ENCODE measurements at regions not wholly inside any gene's neighbourhood (a gene's known extent, or its start where the extent isn't known, plus 50 kb on each side); places are given as distances from the start of the nearest gene placed in this dataset.

GRCh38 chr22:27063841-27064240 lies 406.5 kb downstream of the MIAT start:
- Histone ChIP-seq H3K27me3 (ENCODE audit: control insufficient read depth, insufficient read depth, low read length) (no peaks in the 10 kb centered on the region), H3K36me3 (ENCODE audit: control insufficient read depth, insufficient read depth, low read length) (no peaks in the 10 kb centered on the region), H3K4me3 (ENCODE audit: low read depth, low read length) (no peak overlapping the region)
- no peak for DNase-seq (ENCODE audit: low read depth)
- no peak for TF ChIP-seq CTCF (IDR thresholded peaks at IDR 0.05; ENCODE audit: insufficient read depth, low read length, poor library complexity, severe bottlenecking)

GRCh38 chr22:27064386-27064785 lies 407.0 kb downstream of the MIAT start:
- Histone ChIP-seq H3K36me3 (ENCODE audit: control insufficient read depth, insufficient read depth, low read length) (no peaks in the 10 kb centered on the region), H3K27me3 (ENCODE audit: control insufficient read depth, insufficient read depth, low read length) (no peaks in the 10 kb centered on the region), H3K4me3 (ENCODE audit: low read depth, low read length) (no peak overlapping the region)
- no peak for TF ChIP-seq CTCF (IDR thresholded peaks at IDR 0.05; ENCODE audit: insufficient read depth, low read length, poor library complexity, severe bottlenecking)
- no peak for DNase-seq (ENCODE audit: low read depth)

GRCh38 chr22:27065279-27065678 lies 407.9 kb downstream of the MIAT start:
- no peak for TF ChIP-seq CTCF (IDR thresholded peaks at IDR 0.05; ENCODE audit: insufficient read depth, low read length, poor library complexity, severe bottlenecking)
- no peaks in the 10 kb centered on the region for H3K27me3 ChIP-seq (ENCODE audit: control insufficient read depth, insufficient read depth, low read length)
- no peak overlapping the region for H3K4me3 ChIP-seq (ENCODE audit: low read depth, low read length)
- H3K36me3 ChIP-seq (ENCODE audit: control insufficient read depth, insufficient read depth, low read length), result no peaks in the 10 kb centered on the region
- no peak for DNase-seq (ENCODE audit: low read depth)

- Histone ChIP-seq H3K27me3 (ENCODE audit: control insufficient read depth, insufficient read depth, low read length) (no peaks in the 10 kb centered on the region), H3K4me3 (ENCODE audit: low read depth, low read length) (no peak overlapping the region), H3K36me3 (ENCODE audit: control insufficient read depth, insufficient read depth, low read length) (no peaks in the 10 kb centered on the region)
- no peak for DNase-seq (ENCODE audit: low read depth)
- no peak for TF ChIP-seq CTCF (IDR thresholded peaks at IDR 0.05; ENCODE audit: insufficient read depth, low read length, poor library complexity, severe bottlenecking)
These were observed 409.5 kb downstream of the MIAT start for GRCh38 chr22:27066856-27067255.

- Histone ChIP-seq H3K4me3 (ENCODE audit: low read depth, low read length) (no peak overlapping the region), H3K27me3 (ENCODE audit: control insufficient read depth, insufficient read depth, low read length) (no peaks in the 10 kb centered on the region), H3K36me3 (ENCODE audit: control insufficient read depth, insufficient read depth, low read length) (no peaks in the 10 kb centered on the region)
- no peak for DNase-seq (ENCODE audit: low read depth)
- no peak for TF ChIP-seq CTCF (IDR thresholded peaks at IDR 0.05; ENCODE audit: insufficient read depth, low read length, poor library complexity, severe bottlenecking)
These were observed 410.7 kb downstream of the MIAT start for GRCh38 chr22:27068121-27068520.

GRCh38 chr22:27070594-27070993 lies 413.2 kb downstream of the MIAT start:
- DNase-seq (ENCODE audit: low read depth), result no peak
- Histone ChIP-seq H3K36me3 (ENCODE audit: control insufficient read depth, insufficient read depth, low read length) (no peaks in the 10 kb centered on the region), H3K4me3 (ENCODE audit: low read depth, low read length) (no peak overlapping the region), H3K27me3 (ENCODE audit: control insufficient read depth, insufficient read depth, low read length) (peaks cover 6% of the 10 kb centered on the region)
- no peak for TF ChIP-seq CTCF (IDR thresholded peaks at IDR 0.05; ENCODE audit: insufficient read depth, low read length, poor library complexity, severe bottlenecking)

All from kidney epithelial cell (primary cell).